IPS DF 4.7 (cell line): ENCODE measurements at regions not wholly inside any gene's neighbourhood (a gene's known extent, or its start where the extent isn't known, plus 50 kb on each side); places are given as distances from the start of the nearest gene placed in this dataset.

Experiments used
- DNase-seq: peaks from one replicate; pipeline ENCODE4 v3.0.0-alpha.2; 2013; ENCODE audit warnings: low spot score; ENCODE audit errors: extremely low read depth

DNA sequence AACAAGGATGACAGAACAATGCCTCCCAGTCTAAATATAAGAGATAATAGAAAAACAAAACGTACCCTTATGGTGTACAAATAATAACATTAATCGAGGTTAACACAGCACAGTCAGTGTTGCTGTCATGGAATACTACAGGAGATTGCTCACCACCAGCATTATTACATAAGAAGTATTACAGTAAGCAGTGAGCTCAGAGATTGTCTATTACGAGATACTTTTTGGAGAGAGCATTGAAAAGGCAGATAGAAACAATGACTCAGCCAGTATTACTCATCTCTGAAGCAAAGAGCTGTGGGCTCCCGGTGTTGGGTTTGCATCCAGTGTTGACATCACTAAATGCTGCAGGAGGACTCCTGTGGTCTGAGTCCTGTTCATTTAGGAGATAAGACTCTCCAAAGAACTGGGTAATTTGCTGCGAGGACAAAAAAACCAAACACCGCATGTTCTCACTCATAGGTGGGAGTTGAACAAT, 191.9 kb upstream of the SEMA6A start:
- no peak for DNase-seq

- DNase-seq: no peak
Observed at GRCh38 chr5:116765441-116765840, 190.8 kb upstream of the SEMA6A start.

DNA sequence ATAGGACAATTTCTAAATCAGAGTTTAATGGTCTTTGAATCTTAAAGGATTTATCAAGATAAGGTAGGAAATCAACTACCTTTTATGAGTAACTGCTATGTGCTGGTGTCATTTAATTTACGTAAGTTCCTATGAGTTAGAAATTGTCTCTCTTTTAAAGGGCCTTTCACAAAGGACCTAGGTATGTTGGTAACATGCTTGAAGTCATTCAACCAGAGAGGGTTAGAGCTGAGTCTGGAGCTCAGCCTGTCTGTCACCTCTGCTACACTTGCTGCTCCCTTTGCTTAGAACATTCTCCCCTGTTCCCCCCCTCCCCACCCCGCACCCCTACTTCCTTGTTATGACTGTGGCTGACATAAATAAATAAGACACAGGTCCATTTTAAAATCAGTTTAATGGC, 190.3 kb upstream of the SEMA6A start:
- DNase-seq: no peak

- DNase-seq: no peak
Observed at GRCh38 chr5:116763987-116764866, 189.6 kb upstream of the SEMA6A start.

DNA sequence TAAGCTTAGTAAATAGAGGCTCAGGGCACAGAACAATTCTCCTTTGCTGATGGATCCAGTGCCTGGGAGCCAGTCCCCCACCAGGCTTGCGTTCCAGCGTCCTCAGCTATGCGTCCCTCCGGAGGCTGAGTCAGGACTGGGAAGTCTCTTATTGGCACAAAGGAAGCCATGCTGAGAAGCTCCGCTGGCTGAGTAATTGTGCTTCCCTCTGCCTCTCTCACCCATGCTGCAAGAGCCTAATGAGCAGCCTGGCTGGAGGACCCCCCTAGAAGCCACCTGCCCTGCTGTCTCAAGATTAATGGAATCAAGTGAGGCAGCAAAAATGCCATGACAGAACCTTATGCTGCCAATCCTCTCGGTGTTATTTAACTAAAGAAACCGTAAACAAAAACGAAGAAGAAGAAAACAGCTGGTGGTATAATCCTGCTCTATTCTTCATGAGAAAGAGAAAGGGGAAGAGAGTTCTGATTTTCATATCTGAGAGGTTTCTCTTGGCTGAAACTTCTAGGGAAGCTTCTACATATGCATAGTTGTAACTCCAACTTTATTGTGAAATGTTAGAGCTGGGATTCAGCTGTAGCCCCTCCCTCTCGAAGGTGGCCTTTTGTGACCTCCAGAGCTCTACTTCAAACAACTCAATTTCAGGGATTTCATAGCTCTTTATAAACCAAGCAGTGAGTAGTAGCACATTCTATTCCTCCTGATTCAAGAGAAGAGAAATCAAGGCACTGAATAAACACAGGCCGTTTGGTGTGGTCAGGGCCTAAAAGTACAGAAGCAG, 185.4 kb upstream of the SEMA6A start:
- no peak for DNase-seq

- no peak for DNase-seq
Observed at GRCh38 chr5:116757326-116757725, 182.7 kb upstream of the SEMA6A start.

DNA sequence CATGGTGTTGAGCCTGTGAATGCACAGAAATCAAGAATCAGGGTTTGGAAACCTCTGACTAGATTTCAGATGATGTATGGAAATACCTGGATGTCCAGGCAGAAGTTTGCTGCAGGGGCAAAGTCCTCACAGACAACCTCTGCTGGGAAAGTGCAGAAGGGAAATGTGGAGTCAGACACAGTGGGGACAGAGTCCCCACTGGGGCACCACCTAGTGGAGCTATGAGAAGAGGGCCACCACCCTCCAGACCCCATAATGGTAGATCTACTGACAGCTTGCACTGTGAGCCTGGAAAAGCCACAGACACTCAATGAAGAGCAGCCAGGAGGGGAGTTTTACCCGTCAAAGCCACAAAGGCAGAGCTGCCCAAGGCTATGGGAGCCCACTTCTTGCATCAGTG, 181.9 kb upstream of the SEMA6A start:
- DNase-seq: no peak

GRCh38 chr5:116754556-116754955, 179.9 kb upstream of the SEMA6A start:
- DNase-seq: no peak

DNA sequence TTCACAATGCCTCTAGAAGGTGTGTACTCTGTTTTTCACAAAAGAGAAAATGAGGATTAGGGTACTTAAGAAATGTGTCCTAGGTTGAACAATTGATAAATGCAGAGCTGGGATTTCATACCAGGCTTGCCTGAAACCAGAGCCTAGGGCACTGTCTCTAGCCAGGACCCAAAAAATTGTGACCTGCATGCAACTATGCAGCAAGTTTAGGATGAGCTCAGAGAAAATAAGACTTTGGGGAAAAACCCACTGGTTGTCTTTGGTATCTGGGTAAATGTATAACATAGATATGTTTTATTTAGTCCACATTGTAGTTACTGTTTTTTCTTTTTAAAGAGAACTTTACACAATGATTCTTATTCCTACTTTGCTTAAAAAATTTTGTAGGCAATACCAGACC, 177.1 kb upstream of the SEMA6A start:
- no peak for DNase-seq

DNA sequence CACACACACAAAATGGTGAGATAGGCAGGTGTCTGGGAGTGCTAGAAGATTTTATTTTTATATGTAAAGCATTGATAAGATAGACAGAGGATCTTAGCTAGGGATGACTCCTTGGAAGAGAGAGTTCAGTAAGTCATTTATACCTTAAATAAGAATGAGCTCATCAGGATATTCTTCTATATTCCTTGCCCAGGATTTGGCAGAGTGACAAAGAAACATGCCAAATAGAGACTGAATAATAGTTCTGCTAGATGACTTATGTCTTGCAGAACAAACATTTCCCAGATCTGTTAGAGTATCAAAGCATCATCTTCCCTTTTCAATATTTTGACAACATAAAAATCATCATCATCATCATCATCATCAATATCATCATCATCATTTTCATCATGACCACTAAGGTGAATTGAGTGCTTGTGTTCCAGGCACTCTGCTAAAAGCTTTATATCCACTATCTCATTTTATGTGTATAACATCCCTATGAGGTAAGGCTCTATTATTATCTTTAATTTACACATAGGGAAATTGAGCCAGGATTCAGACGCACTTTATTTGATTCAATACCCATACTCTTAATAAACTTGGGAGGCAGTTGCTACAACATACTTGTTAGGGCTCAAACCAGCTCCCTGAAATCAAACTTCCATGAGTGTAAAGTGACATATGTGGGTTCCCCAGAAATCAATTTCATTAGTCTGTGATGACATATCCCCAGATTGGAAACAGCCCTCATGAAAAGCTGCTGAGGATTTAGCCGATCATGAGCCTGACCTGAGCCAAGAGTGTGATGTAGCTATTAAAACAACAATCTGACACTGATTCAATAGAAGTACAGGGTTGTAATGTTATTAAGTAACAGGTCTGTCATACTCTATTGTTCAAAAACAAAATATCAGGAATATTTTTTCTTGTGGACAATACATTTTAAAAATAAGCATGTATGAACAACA, 176.3 kb upstream of the SEMA6A start:
- no peak for DNase-seq

GRCh38 chr5:116747881-116748280, 173.3 kb upstream of the SEMA6A start:
- DNase-seq: no peak

- no peak for DNase-seq
Observed at GRCh38 chr5:116746668-116747067, 172.0 kb upstream of the SEMA6A start.

DNA sequence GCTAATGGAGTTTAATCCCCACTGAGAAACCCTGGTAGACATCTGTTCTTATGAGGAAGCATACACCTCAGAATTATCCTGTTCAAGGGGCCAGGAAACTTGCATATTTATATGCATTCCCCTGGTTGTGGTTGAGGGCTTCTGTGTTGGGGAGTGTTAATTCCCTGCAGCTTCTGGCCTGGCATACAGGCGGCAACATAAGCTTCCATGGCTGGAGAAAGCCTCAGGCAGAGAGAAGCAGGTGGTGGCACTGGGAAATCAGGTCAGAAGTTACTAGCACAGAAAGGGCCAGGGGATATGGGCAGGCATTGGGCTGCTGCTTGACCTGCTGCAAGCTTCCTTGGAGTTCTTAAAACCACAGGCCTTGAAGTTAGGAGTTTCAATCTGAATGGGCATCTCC, 166.1 kb upstream of the SEMA6A start:
- DNase-seq: no peak

DNA sequence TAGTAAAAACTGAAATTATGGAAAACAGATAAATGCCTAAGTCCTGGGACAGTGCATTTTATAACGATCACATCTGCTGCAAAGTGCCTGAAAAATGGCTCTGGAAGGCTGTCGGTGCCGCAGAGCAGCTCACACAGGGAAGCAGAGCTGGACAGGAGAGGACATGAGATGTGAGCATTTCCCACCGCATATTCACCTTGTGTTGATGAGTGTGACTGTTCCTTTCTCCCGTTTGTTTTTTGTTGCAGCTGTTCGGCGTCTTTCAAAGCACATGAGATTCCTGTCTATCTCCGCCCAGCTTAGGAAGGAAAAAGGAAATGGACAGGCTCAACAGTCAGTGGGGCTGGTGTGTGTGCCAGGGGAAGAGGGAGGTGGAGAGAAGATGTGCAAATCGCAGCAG, 164.9 kb upstream of the SEMA6A start:
- no peak for DNase-seq

DNA sequence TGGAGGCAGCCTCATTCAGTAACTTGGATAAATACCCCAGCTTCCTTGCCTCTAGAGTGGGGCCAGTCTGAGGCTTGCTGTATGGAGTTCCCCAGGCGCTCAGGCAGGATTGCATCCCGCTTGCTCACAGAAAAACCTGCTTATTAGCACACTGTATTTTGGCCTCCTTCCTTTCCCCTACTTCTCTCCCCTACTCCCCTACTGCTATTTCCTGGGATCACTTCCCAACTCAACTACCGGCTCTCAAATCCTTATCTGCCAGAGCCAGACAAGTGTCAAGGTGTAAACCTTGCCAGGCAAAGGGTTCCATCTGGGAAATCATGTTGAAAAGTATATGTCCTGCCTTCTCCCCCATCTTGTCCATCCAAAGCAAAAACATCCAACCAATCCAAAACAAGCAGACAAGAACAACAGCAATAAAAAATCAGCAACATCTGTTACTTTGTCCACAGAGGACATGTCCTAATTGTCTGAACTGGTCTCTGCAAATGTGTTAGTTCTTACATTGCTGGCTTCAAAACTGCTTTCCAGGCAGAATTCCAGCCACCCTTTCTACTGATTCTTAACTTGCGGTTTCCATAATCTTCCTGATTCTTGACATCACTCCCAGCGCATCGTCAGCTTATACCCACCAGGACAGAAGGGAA, 164.1 kb upstream of the SEMA6A start:
- DNase-seq: no peak

DNA sequence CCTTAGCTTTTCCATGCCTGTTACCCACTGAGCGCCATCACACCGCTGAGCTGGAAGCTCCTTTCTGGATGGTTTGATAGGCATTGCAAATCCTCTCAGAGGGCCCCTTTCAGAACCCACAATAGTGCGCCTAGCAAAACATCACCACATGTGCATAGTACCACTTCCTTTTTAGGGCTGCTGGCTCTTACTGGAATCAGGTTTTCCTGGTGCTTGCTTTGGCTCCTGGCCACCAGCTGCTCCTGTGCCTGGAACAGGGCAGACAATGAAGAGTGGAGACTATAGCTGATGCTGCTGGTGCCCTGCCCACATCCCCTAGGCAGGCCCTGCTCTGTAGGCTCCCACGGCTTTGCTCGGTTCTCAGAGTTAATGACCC, 163.6 kb upstream of the SEMA6A start:
- no peak for DNase-seq

DNA sequence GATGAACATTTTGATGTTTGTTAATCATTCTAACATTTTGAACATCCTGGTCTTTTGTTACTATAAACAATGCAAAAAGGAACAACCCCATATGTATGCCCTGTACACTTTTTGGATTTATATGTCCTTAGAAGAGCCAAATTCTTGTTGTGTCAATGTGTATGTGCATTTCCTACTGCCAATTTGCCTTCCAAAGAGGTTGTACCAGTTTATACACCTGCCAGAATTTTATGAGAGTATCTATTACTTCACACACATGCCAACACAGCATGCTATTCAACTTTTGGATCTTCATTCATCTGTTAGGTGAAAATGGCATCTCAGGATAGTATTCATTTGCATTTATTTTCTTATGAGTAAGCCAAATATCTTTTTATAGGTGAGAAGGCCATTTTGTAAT, 162.0 kb upstream of the SEMA6A start:
- DNase-seq: no peak

DNA sequence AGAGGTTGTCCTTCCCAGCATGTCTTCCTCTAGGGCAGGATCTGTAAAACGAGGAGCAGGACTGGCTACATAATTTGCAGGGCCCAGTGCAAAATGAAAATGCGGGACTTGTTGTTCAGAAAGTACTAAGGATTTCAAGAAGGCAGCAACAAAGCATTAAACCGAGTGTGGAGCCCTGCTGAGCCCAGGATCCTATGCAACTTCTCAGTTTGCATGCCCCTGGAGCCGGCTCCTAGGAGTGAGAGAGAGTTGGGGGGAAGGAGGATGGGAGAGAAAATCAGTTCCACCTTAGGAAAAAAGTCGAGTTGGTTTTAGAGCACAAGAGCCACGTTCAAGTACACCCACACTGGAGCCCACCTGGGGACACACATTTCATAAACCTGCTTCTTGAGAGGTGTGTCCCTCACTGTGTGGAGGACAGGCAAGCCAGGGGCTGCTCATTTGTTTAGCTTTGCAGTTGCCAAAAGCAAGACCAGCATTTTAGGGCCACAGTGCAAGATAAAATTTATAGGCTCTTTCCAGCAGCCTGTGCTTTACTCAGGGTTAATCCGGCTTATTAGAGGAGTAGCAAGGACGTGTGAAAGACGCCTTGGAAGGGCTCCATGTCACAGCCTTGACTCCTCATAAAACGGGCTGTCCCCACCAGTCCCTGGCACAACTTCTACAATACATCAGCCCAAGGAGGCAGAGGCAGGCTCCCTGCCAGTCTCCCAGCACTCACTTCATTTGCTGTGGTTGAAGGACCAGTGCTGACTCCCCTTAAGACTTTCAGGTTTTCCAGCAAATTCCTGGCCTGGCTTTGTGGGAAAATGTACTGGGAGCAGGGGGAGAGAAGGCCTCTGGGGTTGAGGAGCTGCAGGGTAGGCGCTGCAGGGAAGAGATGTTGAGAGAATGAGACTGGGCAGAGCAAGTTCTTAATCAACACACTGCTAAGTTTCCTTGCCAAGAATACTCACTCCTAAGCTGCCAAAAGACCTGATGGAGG, 159.7 kb upstream of the SEMA6A start:
- DNase-seq: no peak

DNA sequence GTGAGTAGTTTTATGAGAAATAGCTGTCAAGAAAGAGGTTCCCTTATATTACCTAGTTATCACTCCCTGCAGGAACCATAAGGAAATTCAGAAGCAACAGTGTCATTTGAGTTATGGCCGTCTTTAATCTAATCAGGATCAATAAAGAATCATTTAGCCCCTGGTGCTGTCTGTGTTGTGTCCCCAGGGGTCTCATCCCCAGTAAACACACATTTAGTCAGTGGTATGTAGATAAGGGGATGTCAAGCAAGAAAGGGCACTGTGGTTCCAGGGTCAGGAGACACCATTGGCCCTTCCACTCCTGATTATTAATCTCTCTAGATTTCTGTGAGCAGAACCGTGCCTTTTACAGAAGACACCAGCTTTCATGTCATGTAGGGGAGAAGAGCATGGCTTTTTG, 158.0 kb upstream of the SEMA6A start:
- no peak for DNase-seq

GRCh38 chr5:116731432-116731831, 156.8 kb upstream of the SEMA6A start:
- DNase-seq: no peak
